ENCODE measurements at regions not wholly inside any gene's neighbourhood (a gene's known extent, or its start where the extent isn't known, plus 50 kb on each side); places are given as distances from the start of the nearest gene placed in this dataset.

DNA sequence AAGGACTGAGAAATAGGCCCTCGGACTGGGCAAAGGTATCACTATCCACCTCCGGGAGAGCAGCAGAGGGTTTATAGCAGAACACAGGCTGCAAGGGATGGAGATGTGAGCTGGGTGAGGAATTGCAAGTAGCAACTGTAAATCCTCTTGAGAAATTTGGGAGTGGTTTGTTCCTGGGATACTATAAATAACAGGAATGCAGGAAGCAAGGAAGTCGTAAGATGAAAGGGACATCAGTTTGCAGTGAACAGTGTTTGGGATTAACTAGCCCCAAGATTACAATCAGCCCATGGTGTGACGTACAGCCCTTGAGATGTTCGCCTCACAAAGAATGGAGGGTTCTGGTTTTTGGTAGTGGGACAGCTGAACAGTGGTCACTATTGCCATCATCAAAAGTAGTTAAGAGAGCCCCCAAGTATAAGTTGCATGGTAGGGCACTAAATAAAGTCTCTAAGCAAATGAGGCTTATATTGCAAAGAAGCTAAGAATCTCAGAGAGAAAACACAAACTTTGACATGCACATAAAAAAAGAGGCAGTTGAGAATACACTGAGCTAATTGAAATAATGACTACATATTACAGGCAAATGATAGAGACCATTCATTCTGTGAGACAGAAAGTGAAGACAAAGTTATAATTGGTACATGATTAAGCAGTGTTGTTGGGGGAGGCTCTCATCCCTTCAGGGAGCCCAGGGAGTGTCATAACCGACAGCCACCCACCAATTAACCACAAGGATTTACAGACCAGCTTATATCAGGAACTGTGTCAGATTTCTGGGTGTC, 362.5 kb upstream of the ACVR2A start:
- TF ChIP-seq, protein P1, sequence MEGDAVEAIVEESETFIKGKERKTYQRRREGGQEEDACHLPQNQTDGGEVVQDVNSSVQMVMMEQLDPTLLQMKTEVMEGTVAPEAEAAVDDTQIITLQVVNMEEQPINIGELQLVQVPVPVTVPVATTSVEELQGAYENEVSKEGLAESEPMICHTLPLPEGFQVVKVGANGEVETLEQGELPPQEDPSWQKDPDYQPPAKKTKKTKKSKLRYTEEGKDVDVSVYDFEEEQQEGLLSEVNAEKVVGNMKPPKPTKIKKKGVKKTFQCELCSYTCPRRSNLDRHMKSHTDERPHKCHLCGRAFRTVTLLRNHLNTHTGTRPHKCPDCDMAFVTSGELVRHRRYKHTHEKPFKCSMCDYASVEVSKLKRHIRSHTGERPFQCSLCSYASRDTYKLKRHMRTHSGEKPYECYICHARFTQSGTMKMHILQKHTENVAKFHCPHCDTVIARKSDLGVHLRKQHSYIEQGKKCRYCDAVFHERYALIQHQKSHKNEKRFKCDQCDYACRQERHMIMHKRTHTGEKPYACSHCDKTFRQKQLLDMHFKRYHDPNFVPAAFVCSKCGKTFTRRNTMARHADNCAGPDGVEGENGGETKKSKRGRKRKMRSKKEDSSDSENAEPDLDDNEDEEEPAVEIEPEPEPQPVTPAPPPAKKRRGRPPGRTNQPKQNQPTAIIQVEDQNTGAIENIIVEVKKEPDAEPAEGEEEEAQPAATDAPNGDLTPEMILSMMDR (IDR thresholded peaks at IDR 0.05; ENCODE audit: insufficient read depth, low read depth, low read length): no peak
- no peak for TF ChIP-seq EZH2 (IDR thresholded peaks at IDR 0.05; ENCODE audit: insufficient read depth, low read length)

Measured in astrocyte (in vitro differentiated cells and primary cell).